ENCODE measurements at regions not wholly inside any gene's neighbourhood (a gene's known extent, or its start where the extent isn't known, plus 50 kb on each side); places are given as distances from the start of the nearest gene placed in this dataset.

- DNase-seq, result no peak
- Histone ChIP-seq H3K36me3 (no peaks in the 10 kb centered on the region), H3K9me3 (no peaks in the 10 kb centered on the region), H3K4me3 (no peak overlapping the region), H3K27ac (no peak overlapping the region), H3K4me1 (no peaks in the 10 kb centered on the region), H3K27me3 (no peaks in the 10 kb centered on the region)
- TF ChIP-seq EP300 (IDR thresholded peaks at IDR 0.05; ENCODE audit: low read depth) (no peak), POLR2AphosphoS5 (IDR thresholded peaks at IDR 0.05) (no peak), CTCF (IDR thresholded peaks at IDR 0.05) (no peak), POLR2A (IDR thresholded peaks at IDR 0.05) (no peak)
- in situ Hi-C loops (cut with MboI; ENCODE audit: low pct_ligation_motif_present in 1 of 4, low pct_unique_long_range_greater_than_20kb in 1 of 4, low sequenced_read_pairs in 3 of 4), result no loop called here
- intact Hi-C loops (cut with DNase I; ENCODE audit: low total_unique reads), result no loop called here
Measured at GRCh38 chr13:90773681-90774080, 573.8 kb upstream of the MIR17HG start.

- in situ Hi-C loops (cut with MboI; ENCODE audit: low pct_ligation_motif_present in 1 of 4, low pct_unique_long_range_greater_than_20kb in 1 of 4, low sequenced_read_pairs in 3 of 4) (no loop called here), intact Hi-C loops (cut with DNase I; ENCODE audit: low total_unique reads) (no loop called here)
- no peak for TF ChIP-seq EP300 (IDR thresholded peaks at IDR 0.05; ENCODE audit: low read depth)
- TF ChIP-seq POLR2AphosphoS5 (IDR thresholded peaks at IDR 0.05), result no peak
- TF ChIP-seq POLR2A (IDR thresholded peaks at IDR 0.05), result no peak
- no peak for TF ChIP-seq CTCF (IDR thresholded peaks at IDR 0.05)
- DNase-seq, result no peak
- H3K27ac ChIP-seq, result no peak overlapping the region
- 85 to 90% methylated on average over 6 to 7 of the region's 7 CpGs for WGBS, 2 donors (ENCODE audit: low coverage in 1 of 2)
- no peaks in the 10 kb centered on the region for H3K9me3 ChIP-seq
- H3K27me3 ChIP-seq, result no peaks in the 10 kb centered on the region
- no peak overlapping the region for H3K4me3 ChIP-seq
- no peaks in the 10 kb centered on the region for H3K4me1 ChIP-seq
- no peaks in the 10 kb centered on the region for H3K36me3 ChIP-seq
Measured at GRCh38 chr13:90776051-90776748, 571.3 kb upstream of the MIR17HG start.

- intact Hi-C loops (cut with DNase I; ENCODE audit: low total_unique reads), result no loop called here
- no peaks in the 10 kb centered on the region for H3K4me1 ChIP-seq
- H3K36me3 ChIP-seq, result no peaks in the 10 kb centered on the region
- in situ Hi-C loops (cut with MboI; ENCODE audit: low pct_ligation_motif_present in 1 of 4, low pct_unique_long_range_greater_than_20kb in 1 of 4, low sequenced_read_pairs in 3 of 4), result no loop called here
- TF ChIP-seq POLR2AphosphoS5 (IDR thresholded peaks at IDR 0.05) (no peak), POLR2A (IDR thresholded peaks at IDR 0.05) (no peak), EP300 (IDR thresholded peaks at IDR 0.05; ENCODE audit: low read depth) (no peak), CTCF (IDR thresholded peaks at IDR 0.05) (no peak)
- no peak overlapping the region for H3K27ac ChIP-seq
- no peaks in the 10 kb centered on the region for H3K9me3 ChIP-seq
- no peaks in the 10 kb centered on the region for H3K27me3 ChIP-seq
- no peak overlapping the region for H3K4me3 ChIP-seq
- no peak for DNase-seq
Measured at GRCh38 chr13:90783273-90783672, 564.2 kb upstream of the MIR17HG start.

- Histone ChIP-seq H3K27me3 (no peaks in the 10 kb centered on the region), H3K36me3 (no peaks in the 10 kb centered on the region), H3K4me3 (no peak overlapping the region), H3K9me3 (no peaks in the 10 kb centered on the region), H3K27ac (no peak overlapping the region), H3K4me1 (no peaks in the 10 kb centered on the region)
- no peak for DNase-seq
- intact Hi-C loops (cut with DNase I; ENCODE audit: low total_unique reads), result no loop called here
- TF ChIP-seq EP300 (IDR thresholded peaks at IDR 0.05; ENCODE audit: low read depth), result no peak
- no peak for TF ChIP-seq CTCF (IDR thresholded peaks at IDR 0.05)
- TF ChIP-seq POLR2A (IDR thresholded peaks at IDR 0.05), result no peak
- no peak for TF ChIP-seq POLR2AphosphoS5 (IDR thresholded peaks at IDR 0.05)
- in situ Hi-C loops (cut with MboI; ENCODE audit: low pct_ligation_motif_present in 1 of 4, low pct_unique_long_range_greater_than_20kb in 1 of 4, low sequenced_read_pairs in 3 of 4), result no loop called here
Measured at GRCh38 chr13:90787007-90787406, 560.5 kb upstream of the MIR17HG start.
